H9 (cell line): ENCODE measurements at regions not wholly inside any gene's neighbourhood (a gene's known extent, or its start where the extent isn't known, plus 50 kb on each side); places are given as distances from the start of the nearest gene placed in this dataset.

Experiments used
- DNase-seq: peaks from one replicate; pipeline ENCODE4 v3.0.0-alpha.2; 2017
- H2AFZ ChIP-seq: one replicate; pipeline ENCODE4 v1.6.1; 2013; ENCODE audit warnings: mild to moderate bottlenecking, low read length, control low read depth, moderate library complexity
- H2AK5ac ChIP-seq: 2 replicates; pipeline ENCODE4 v1.6.1; 2013; ENCODE audit warnings: low read length, control low read depth, mixed read lengths; ENCODE audit not compliant: insufficient read length
- H2BK120ac ChIP-seq: one replicate; pipeline ENCODE4 v1.6.1; 2013; ENCODE audit warnings: low read depth, mild to moderate bottlenecking, low read length, control low read depth, inconsistent platforms; ENCODE audit not compliant: poor library complexity, severe bottlenecking
- H2BK12ac ChIP-seq: 2 replicates; pipeline ENCODE4 v1.6.1; 2013; ENCODE audit warnings: low read length, control low read depth, mixed read lengths, low read depth; ENCODE audit not compliant: insufficient read length
- H2BK15ac ChIP-seq: 2 replicates; pipeline ENCODE4 v1.6.1; 2013; ENCODE audit warnings: low read depth, low read length, control low read depth
- H2BK20ac ChIP-seq: one replicate; pipeline ENCODE4 v1.6.1; 2013; ENCODE audit warnings: low read depth, mild to moderate bottlenecking, low read length, control low read depth, inconsistent platforms; ENCODE audit not compliant: poor library complexity, severe bottlenecking
- H2BK5ac ChIP-seq: 2 replicates; pipeline ENCODE4 v1.6.1; 2013; ENCODE audit warnings: low read length, control low read depth, mixed read lengths; ENCODE audit not compliant: insufficient read length
- H3K14ac ChIP-seq: 2 replicates; pipeline ENCODE4 v1.6.1; 2013; ENCODE audit warnings: low read length, control low read depth; ENCODE audit not compliant: insufficient read depth
- H3K18ac ChIP-seq: 2 replicates; pipeline ENCODE4 v1.6.1; 2013; ENCODE audit warnings: low read depth, mild to moderate bottlenecking, mixed read lengths, low read length, control low read depth; ENCODE audit not compliant: insufficient read length
- H3K23ac ChIP-seq: 2 replicates; pipeline ENCODE4 v1.6.1; 2013; ENCODE audit warnings: low read length, control low read depth, mixed read lengths, low read depth; ENCODE audit not compliant: insufficient read length
- H3K23me2 ChIP-seq: 2 replicates; pipeline ENCODE4 v1.6.1; 2013; ENCODE audit warnings: low read depth, mild to moderate bottlenecking, mixed read lengths, low read length, control low read depth; ENCODE audit not compliant: insufficient read length, poor library complexity, severe bottlenecking
- H3K27ac ChIP-seq: 2 replicates; pipeline ENCODE4 v1.5.1; 2013; ENCODE audit warnings: low read length, control low read depth, mixed read lengths, low read depth; ENCODE audit not compliant: insufficient read length
- H3K27me3 ChIP-seq: 2 replicates; pipeline ENCODE4 v1.6.1; 2013; ENCODE audit warnings: low read length, control low read depth, inconsistent platforms; ENCODE audit not compliant: insufficient read depth
- H3K4ac ChIP-seq: 2 replicates; pipeline ENCODE4 v1.6.1; 2013; ENCODE audit warnings: low read depth, mild to moderate bottlenecking, control low read depth, inconsistent platforms, low read length, moderate library complexity
- H3K4me1 ChIP-seq: 2 replicates; pipeline ENCODE4 v1.6.1; 2013; ENCODE audit warnings: low read length, control low read depth, inconsistent platforms; ENCODE audit not compliant: insufficient read depth
- H3K4me2 ChIP-seq: 2 replicates; pipeline ENCODE4 v1.6.1; 2013; ENCODE audit warnings: low read length, control low read depth, mixed read lengths; ENCODE audit not compliant: insufficient read length, insufficient read depth
- H3K56ac ChIP-seq: 2 replicates; pipeline ENCODE4 v1.6.1; 2013; ENCODE audit warnings: low read depth, mild to moderate bottlenecking, mixed read lengths, low read length, control low read depth; ENCODE audit not compliant: insufficient read length
- H3K79me1 ChIP-seq: 2 replicates; pipeline ENCODE4 v1.6.1; 2013; ENCODE audit warnings: low read depth, mild to moderate bottlenecking, moderate library complexity, low read length, control low read depth, inconsistent platforms; ENCODE audit not compliant: insufficient read depth, poor library complexity, severe bottlenecking
- H3K79me2 ChIP-seq: 2 replicates; pipeline ENCODE4 v1.6.1; 2013; ENCODE audit warnings: low read length, control low read depth, inconsistent platforms; ENCODE audit not compliant: insufficient read depth
- H3K9ac ChIP-seq: 2 replicates; pipeline ENCODE4 v1.6.1; 2013; ENCODE audit warnings: low read length, control low read depth, mixed read lengths; ENCODE audit not compliant: insufficient read length; ENCODE audit errors: extremely low read depth
- H3K9me3 ChIP-seq: one replicate; pipeline ENCODE4 v1.6.1; 2013; ENCODE audit warnings: low read depth, low read length, inconsistent platforms; ENCODE audit not compliant: control insufficient read depth
- H3T11ph ChIP-seq: one replicate; pipeline ENCODE4 v1.6.1; 2013; ENCODE audit warnings: mild to moderate bottlenecking, low read length, control low read depth, inconsistent platforms
- H4K20me1 ChIP-seq: one replicate; pipeline ENCODE4 v1.6.1; 2013; ENCODE audit not compliant: control insufficient read depth, insufficient read length, insufficient read depth
- H4K5ac ChIP-seq: 2 replicates; pipeline ENCODE4 v1.6.1; 2013; ENCODE audit warnings: low read depth, mild to moderate bottlenecking, mixed read lengths, low read length, control low read depth; ENCODE audit not compliant: insufficient read length
- H4K8ac ChIP-seq: replicated peaks from 2 replicates; pipeline ENCODE4 v1.6.1; 2013; ENCODE audit warnings: low read length, control low read depth, mixed read lengths, low read depth; ENCODE audit not compliant: insufficient read length
- H4K91ac ChIP-seq: 2 replicates; pipeline ENCODE4 v1.6.1; 2013; ENCODE audit warnings: low read depth, mild to moderate bottlenecking, moderate library complexity, mixed read lengths, low read length, control low read depth; ENCODE audit not compliant: insufficient read length
- H3K27ac Mint-ChIP-seq, 3 experiments: 2 replicates in 2 of 3; 3 replicates in 1 of 3; pipeline ENCODE4 v1.8.0; 2020 to 2021; ENCODE audit warnings: mixed read lengths in 3 of 3, mild to moderate bottlenecking in 1 of 3, moderate library complexity in 1 of 3
- H3K27me3 Mint-ChIP-seq: 2 replicates; pipeline ENCODE4 v1.8.0; 2021; ENCODE audit warnings: low read depth, mild to moderate bottlenecking, moderate library complexity, mixed read lengths
- H3K36me3 Mint-ChIP-seq, 3 experiments: 2 replicates in 2 of 3; 3 replicates in 1 of 3; pipeline ENCODE4 v1.8.0; 2020 to 2021; ENCODE audit warnings: low read depth in 3 of 3, mixed read lengths in 3 of 3; ENCODE audit not compliant: insufficient read depth in 1 of 3
- H3K4me1 Mint-ChIP-seq, 2 experiments: 2 replicates each; pipeline ENCODE4 v1.8.0; 2020; ENCODE audit warnings: mixed read lengths in 2 of 2
- H3K4me3 Mint-ChIP-seq, 2 experiments: 2 replicates in 1 of 2; 3 replicates in 1 of 2; pipeline ENCODE4 v1.8.0; 2020 to 2021; ENCODE audit warnings: mild to moderate bottlenecking in 2 of 2, mixed read lengths in 2 of 2, moderate library complexity in 1 of 2
- H3K9me3 Mint-ChIP-seq, 2 experiments: 2 replicates in 1 of 2; 3 replicates in 1 of 2; pipeline ENCODE4 v1.8.0; 2020; ENCODE audit warnings: mild to moderate bottlenecking in 2 of 2, mixed read lengths in 2 of 2, moderate library complexity in 1 of 2
- CTCF ChIP-seq: fragments of 200-600 bp; sonication (generic); conservative IDR thresholded peaks from 3 replicates; pipeline ENCODE4 v1.8.0; 2021; ENCODE audit warnings: antibody characterized with exemption, mild to moderate bottlenecking
- WGBS: extraction: QIAGEN DNeasy Blood & Tissue Kit; methylation state at CpG from one replicate; pipeline ENCODE4 v1.1.7; 2013; ENCODE audit warnings: missing lambda C conversion rate, low lambda C conversion rate, mixed read lengths; ENCODE audit not compliant: insufficient read length; ENCODE audit errors: extremely low coverage; 5-methylcytosine and 5-hydroxymethylcytosine counted together

- no CpG with 5 or more reads among the region's 4 CpGs for WGBS
- TF ChIP-seq CTCF: no peak
These were observed 168.6 kb downstream of the GIPC2 start for GRCh38 chr1:78214334-78214733.

More at GRCh38 chr1:78214334-78214733, 168.6 kb downstream of the GIPC2 start:
- H3K9ac ChIP-seq: no peak overlapping the region
- H3K79me1 ChIP-seq: no peaks in the 10 kb centered on the region
- no peaks in the 10 kb centered on the region for H3K27me3 ChIP-seq
- H2BK12ac ChIP-seq: no peak overlapping the region
- H2BK20ac ChIP-seq: no peak overlapping the region
- H3K56ac ChIP-seq: no peak overlapping the region
- Mint-ChIP-seq H3K9me3 (no peaks in the 10 kb centered on the region; a peak in 2 of 5 replicates), H3K27ac (no peak overlapping the region), H3K4me3 (no peak overlapping the region), H3K36me3 (no peaks in the 10 kb centered on the region; a peak in 1 of 7 replicates), H3K4me1 (peaks cover 13 to 14% of the 10 kb centered on the region in 2 experiments), H3K27me3 (peaks cover 37% of the 10 kb centered on the region)
- no peak overlapping the region for H4K5ac ChIP-seq
- H4K91ac ChIP-seq: no peak overlapping the region
- no peak overlapping the region for H4K8ac ChIP-seq
- no peak for DNase-seq
- no peaks in the 10 kb centered on the region for H3K23me2 ChIP-seq
- no peak overlapping the region for H3K23ac ChIP-seq
- no peak overlapping the region for H2BK5ac ChIP-seq
- H3T11ph ChIP-seq: no peak overlapping the region
- no peak overlapping the region for H3K27ac ChIP-seq
- H3K4me2 ChIP-seq: no peak overlapping the region
- H4K20me1 ChIP-seq: no peaks in the 10 kb centered on the region
- H3K18ac ChIP-seq: no peak overlapping the region
- H3K79me2 ChIP-seq: no peaks in the 10 kb centered on the region
- no peaks in the 10 kb centered on the region for H3K9me3 ChIP-seq
- H2BK120ac ChIP-seq: no peak overlapping the region
- H3K4me1 ChIP-seq: no peaks in the 10 kb centered on the region
- no peak overlapping the region for H3K14ac ChIP-seq
- H2AK5ac ChIP-seq: no peak overlapping the region
- H2BK15ac ChIP-seq: no peak overlapping the region
- H3K4ac ChIP-seq: no peak overlapping the region
- H2AFZ ChIP-seq: no peak overlapping the region
